H9 (cell line): ENCODE measurements at regions not wholly inside any gene's neighbourhood (a gene's known extent, or its start where the extent isn't known, plus 50 kb on each side); places are given as distances from the start of the nearest gene placed in this dataset.
A peak's percentile ranks its signal among the peaks of the same experiment; 100 is the strongest.

Experiments used
- DNase-seq: peaks from one replicate; pipeline ENCODE4 v3.0.0-alpha.2; 2017
- H2AFZ ChIP-seq: one replicate; pipeline ENCODE4 v1.6.1; 2013; ENCODE audit warnings: mild to moderate bottlenecking, low read length, control low read depth, moderate library complexity
- H2AK5ac ChIP-seq: 2 replicates; pipeline ENCODE4 v1.6.1; 2013; ENCODE audit warnings: low read length, control low read depth, mixed read lengths; ENCODE audit not compliant: insufficient read length
- H2BK120ac ChIP-seq: one replicate; pipeline ENCODE4 v1.6.1; 2013; ENCODE audit warnings: low read depth, mild to moderate bottlenecking, low read length, control low read depth, inconsistent platforms; ENCODE audit not compliant: poor library complexity, severe bottlenecking
- H2BK12ac ChIP-seq: 2 replicates; pipeline ENCODE4 v1.6.1; 2013; ENCODE audit warnings: low read length, control low read depth, mixed read lengths, low read depth; ENCODE audit not compliant: insufficient read length
- H2BK15ac ChIP-seq: 2 replicates; pipeline ENCODE4 v1.6.1; 2013; ENCODE audit warnings: low read depth, low read length, control low read depth
- H2BK20ac ChIP-seq: one replicate; pipeline ENCODE4 v1.6.1; 2013; ENCODE audit warnings: low read depth, mild to moderate bottlenecking, low read length, control low read depth, inconsistent platforms; ENCODE audit not compliant: poor library complexity, severe bottlenecking
- H2BK5ac ChIP-seq: 2 replicates; pipeline ENCODE4 v1.6.1; 2013; ENCODE audit warnings: low read length, control low read depth, mixed read lengths; ENCODE audit not compliant: insufficient read length
- H3K14ac ChIP-seq: 2 replicates; pipeline ENCODE4 v1.6.1; 2013; ENCODE audit warnings: low read length, control low read depth; ENCODE audit not compliant: insufficient read depth
- H3K18ac ChIP-seq: 2 replicates; pipeline ENCODE4 v1.6.1; 2013; ENCODE audit warnings: low read depth, mild to moderate bottlenecking, mixed read lengths, low read length, control low read depth; ENCODE audit not compliant: insufficient read length
- H3K23ac ChIP-seq: 2 replicates; pipeline ENCODE4 v1.6.1; 2013; ENCODE audit warnings: low read length, control low read depth, mixed read lengths, low read depth; ENCODE audit not compliant: insufficient read length
- H3K23me2 ChIP-seq: 2 replicates; pipeline ENCODE4 v1.6.1; 2013; ENCODE audit warnings: low read depth, mild to moderate bottlenecking, mixed read lengths, low read length, control low read depth; ENCODE audit not compliant: insufficient read length, poor library complexity, severe bottlenecking
- H3K27ac ChIP-seq: 2 replicates; pipeline ENCODE4 v1.5.1; 2013; ENCODE audit warnings: low read length, control low read depth, mixed read lengths, low read depth; ENCODE audit not compliant: insufficient read length
- H3K27me3 ChIP-seq: 2 replicates; pipeline ENCODE4 v1.6.1; 2013; ENCODE audit warnings: low read length, control low read depth, inconsistent platforms; ENCODE audit not compliant: insufficient read depth
- H3K4ac ChIP-seq: 2 replicates; pipeline ENCODE4 v1.6.1; 2013; ENCODE audit warnings: low read depth, mild to moderate bottlenecking, control low read depth, inconsistent platforms, low read length, moderate library complexity
- H3K4me1 ChIP-seq: 2 replicates; pipeline ENCODE4 v1.6.1; 2013; ENCODE audit warnings: low read length, control low read depth, inconsistent platforms; ENCODE audit not compliant: insufficient read depth
- H3K4me2 ChIP-seq: 2 replicates; pipeline ENCODE4 v1.6.1; 2013; ENCODE audit warnings: low read length, control low read depth, mixed read lengths; ENCODE audit not compliant: insufficient read length, insufficient read depth
- H3K56ac ChIP-seq: 2 replicates; pipeline ENCODE4 v1.6.1; 2013; ENCODE audit warnings: low read depth, mild to moderate bottlenecking, mixed read lengths, low read length, control low read depth; ENCODE audit not compliant: insufficient read length
- H3K79me1 ChIP-seq: 2 replicates; pipeline ENCODE4 v1.6.1; 2013; ENCODE audit warnings: low read depth, mild to moderate bottlenecking, moderate library complexity, low read length, control low read depth, inconsistent platforms; ENCODE audit not compliant: insufficient read depth, poor library complexity, severe bottlenecking
- H3K79me2 ChIP-seq: 2 replicates; pipeline ENCODE4 v1.6.1; 2013; ENCODE audit warnings: low read length, control low read depth, inconsistent platforms; ENCODE audit not compliant: insufficient read depth
- H3K9ac ChIP-seq: 2 replicates; pipeline ENCODE4 v1.6.1; 2013; ENCODE audit warnings: low read length, control low read depth, mixed read lengths; ENCODE audit not compliant: insufficient read length; ENCODE audit errors: extremely low read depth
- H3K9me3 ChIP-seq: one replicate; pipeline ENCODE4 v1.6.1; 2013; ENCODE audit warnings: low read depth, low read length, inconsistent platforms; ENCODE audit not compliant: control insufficient read depth
- H3T11ph ChIP-seq: one replicate; pipeline ENCODE4 v1.6.1; 2013; ENCODE audit warnings: mild to moderate bottlenecking, low read length, control low read depth, inconsistent platforms
- H4K20me1 ChIP-seq: one replicate; pipeline ENCODE4 v1.6.1; 2013; ENCODE audit not compliant: control insufficient read depth, insufficient read length, insufficient read depth
- H4K5ac ChIP-seq: 2 replicates; pipeline ENCODE4 v1.6.1; 2013; ENCODE audit warnings: low read depth, mild to moderate bottlenecking, mixed read lengths, low read length, control low read depth; ENCODE audit not compliant: insufficient read length
- H4K8ac ChIP-seq: replicated peaks from 2 replicates; pipeline ENCODE4 v1.6.1; 2013; ENCODE audit warnings: low read length, control low read depth, mixed read lengths, low read depth; ENCODE audit not compliant: insufficient read length
- H4K91ac ChIP-seq: 2 replicates; pipeline ENCODE4 v1.6.1; 2013; ENCODE audit warnings: low read depth, mild to moderate bottlenecking, moderate library complexity, mixed read lengths, low read length, control low read depth; ENCODE audit not compliant: insufficient read length
- H3K27ac Mint-ChIP-seq, 3 experiments: 2 replicates in 2 of 3; 3 replicates in 1 of 3; pipeline ENCODE4 v1.8.0; 2020 to 2021; ENCODE audit warnings: mixed read lengths in 3 of 3, mild to moderate bottlenecking in 1 of 3, moderate library complexity in 1 of 3
- H3K27me3 Mint-ChIP-seq: 2 replicates; pipeline ENCODE4 v1.8.0; 2021; ENCODE audit warnings: low read depth, mild to moderate bottlenecking, moderate library complexity, mixed read lengths
- H3K36me3 Mint-ChIP-seq, 3 experiments: 2 replicates in 2 of 3; 3 replicates in 1 of 3; pipeline ENCODE4 v1.8.0; 2020 to 2021; ENCODE audit warnings: low read depth in 3 of 3, mixed read lengths in 3 of 3; ENCODE audit not compliant: insufficient read depth in 1 of 3
- H3K4me1 Mint-ChIP-seq, 2 experiments: 2 replicates each; pipeline ENCODE4 v1.8.0; 2020; ENCODE audit warnings: mixed read lengths in 2 of 2
- H3K4me3 Mint-ChIP-seq, 2 experiments: 2 replicates in 1 of 2; 3 replicates in 1 of 2; pipeline ENCODE4 v1.8.0; 2020 to 2021; ENCODE audit warnings: mild to moderate bottlenecking in 2 of 2, mixed read lengths in 2 of 2, moderate library complexity in 1 of 2
- H3K9me3 Mint-ChIP-seq, 2 experiments: 2 replicates in 1 of 2; 3 replicates in 1 of 2; pipeline ENCODE4 v1.8.0; 2020; ENCODE audit warnings: mild to moderate bottlenecking in 2 of 2, mixed read lengths in 2 of 2, moderate library complexity in 1 of 2
- WGBS: extraction: QIAGEN DNeasy Blood & Tissue Kit; methylation state at CpG from one replicate; pipeline ENCODE4 v1.1.7; 2013; ENCODE audit warnings: missing lambda C conversion rate, low lambda C conversion rate, mixed read lengths; ENCODE audit not compliant: insufficient read length; ENCODE audit errors: extremely low coverage; 5-methylcytosine and 5-hydroxymethylcytosine counted together
- TF ChIP-seq, protein P1 (sequence below): fragments of 200-600 bp; sonication (generic); conservative IDR thresholded peaks from 3 replicates; pipeline ENCODE4 v1.8.0; 2021; ENCODE audit warnings: antibody characterized with exemption, mild to moderate bottlenecking

DNA sequence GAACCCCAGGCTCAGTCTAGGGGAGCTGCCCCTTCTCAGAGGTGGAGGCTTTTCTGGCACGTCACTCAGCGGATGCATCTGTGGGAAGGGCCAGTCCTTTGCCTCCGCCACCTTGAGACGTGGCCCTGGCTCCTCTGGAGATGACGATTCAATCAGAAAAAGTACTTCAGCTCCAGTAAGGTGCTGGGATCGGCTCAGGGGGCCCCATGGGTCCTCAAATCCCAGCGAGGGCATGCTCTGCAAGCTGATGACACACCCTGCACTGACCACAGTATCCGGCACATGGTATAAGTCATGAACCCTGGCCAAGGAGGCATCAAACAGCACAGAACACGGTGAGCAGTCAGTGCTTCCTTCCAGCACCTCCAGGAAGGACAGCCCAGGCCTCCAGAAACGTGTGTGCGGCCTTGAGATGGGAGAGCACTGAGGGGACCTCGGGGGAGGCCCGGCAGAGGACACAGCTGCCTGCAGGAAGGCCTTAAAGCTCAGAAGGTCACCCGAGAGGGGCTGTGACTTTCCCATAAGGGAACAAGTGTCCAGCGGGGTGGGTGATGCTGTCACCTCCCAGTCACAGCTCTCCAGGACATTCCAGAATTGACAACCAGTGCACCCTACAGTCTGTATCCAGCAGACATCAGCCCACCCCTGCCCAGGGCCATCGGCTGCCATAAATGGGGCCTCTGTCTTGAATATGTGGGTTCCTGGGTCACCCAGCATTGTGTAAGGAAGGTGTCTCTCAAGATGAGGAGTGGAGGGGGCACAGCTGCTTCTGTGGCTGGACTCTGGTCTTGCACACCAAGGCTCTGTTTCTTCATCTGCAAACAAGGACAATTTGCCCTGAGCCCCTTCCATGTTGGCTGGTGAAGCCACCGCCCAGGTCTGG lies 205.8 kb downstream of the NDUFA10 start:
- Mint-ChIP-seq H3K36me3 (no peaks in the 10 kb centered on the region; a peak in 1 of 7 replicates), H3K27ac (no peak overlapping the region), H3K4me1 (peaks cover 13 to 17% of the 10 kb centered on the region in 2 experiments), H3K9me3 (no peaks in the 10 kb centered on the region; a peak in 1 of 5 replicates), H3K4me3 (no peak overlapping the region), H3K27me3 (peaks cover 23% of the 10 kb centered on the region)
- Histone ChIP-seq H3K9ac (no peak overlapping the region), H3K4me1 (no peaks in the 10 kb centered on the region; the same call in 1 of the 2 replicates), H2AK5ac (no peak overlapping the region), H2BK12ac (no peak overlapping the region), H3T11ph (no peak overlapping the region), H3K18ac (no peak overlapping the region), H3K56ac (no peak overlapping the region), H2BK15ac (no peak overlapping the region), H3K9me3 (no peaks in the 10 kb centered on the region), H2BK120ac (no peak overlapping the region), H3K23ac (no peak overlapping the region), H3K79me1 (no peaks in the 10 kb centered on the region), H4K5ac (no peak overlapping the region), H4K91ac (no peak overlapping the region), H2AFZ (no peak overlapping the region), H3K4ac (no peak overlapping the region), H3K79me2 (no peaks in the 10 kb centered on the region), H3K27me3 (no peaks in the 10 kb centered on the region), H4K20me1 (no peaks in the 10 kb centered on the region), H3K27ac (no peak overlapping the region), H3K23me2 (no peaks in the 10 kb centered on the region), H2BK5ac (no peak overlapping the region), H4K8ac (no peak overlapping the region), H3K14ac (no peak overlapping the region), H2BK20ac (no peak overlapping the region), H3K4me2 (no peak overlapping the region)
- TF ChIP-seq, protein P1, sequence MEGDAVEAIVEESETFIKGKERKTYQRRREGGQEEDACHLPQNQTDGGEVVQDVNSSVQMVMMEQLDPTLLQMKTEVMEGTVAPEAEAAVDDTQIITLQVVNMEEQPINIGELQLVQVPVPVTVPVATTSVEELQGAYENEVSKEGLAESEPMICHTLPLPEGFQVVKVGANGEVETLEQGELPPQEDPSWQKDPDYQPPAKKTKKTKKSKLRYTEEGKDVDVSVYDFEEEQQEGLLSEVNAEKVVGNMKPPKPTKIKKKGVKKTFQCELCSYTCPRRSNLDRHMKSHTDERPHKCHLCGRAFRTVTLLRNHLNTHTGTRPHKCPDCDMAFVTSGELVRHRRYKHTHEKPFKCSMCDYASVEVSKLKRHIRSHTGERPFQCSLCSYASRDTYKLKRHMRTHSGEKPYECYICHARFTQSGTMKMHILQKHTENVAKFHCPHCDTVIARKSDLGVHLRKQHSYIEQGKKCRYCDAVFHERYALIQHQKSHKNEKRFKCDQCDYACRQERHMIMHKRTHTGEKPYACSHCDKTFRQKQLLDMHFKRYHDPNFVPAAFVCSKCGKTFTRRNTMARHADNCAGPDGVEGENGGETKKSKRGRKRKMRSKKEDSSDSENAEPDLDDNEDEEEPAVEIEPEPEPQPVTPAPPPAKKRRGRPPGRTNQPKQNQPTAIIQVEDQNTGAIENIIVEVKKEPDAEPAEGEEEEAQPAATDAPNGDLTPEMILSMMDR: no peak
- peak; percentile 20 for DNase-seq
- no CpG with 5 or more reads among the region's 17 CpGs for WGBS
